ENCODE measurements at regions not wholly inside any gene's neighbourhood (a gene's known extent, or its start where the extent isn't known, plus 50 kb on each side); places are given as distances from the start of the nearest gene placed in this dataset.
A peak's percentile ranks its signal among the peaks of the same experiment; 100 is the strongest.

GRCh38 chr2:222993920-222994650 lies 57.9 kb upstream of the KCNE4 start:
- DNase-seq (ENCODE audit: low spot score) = peak; percentile 60

DNA sequence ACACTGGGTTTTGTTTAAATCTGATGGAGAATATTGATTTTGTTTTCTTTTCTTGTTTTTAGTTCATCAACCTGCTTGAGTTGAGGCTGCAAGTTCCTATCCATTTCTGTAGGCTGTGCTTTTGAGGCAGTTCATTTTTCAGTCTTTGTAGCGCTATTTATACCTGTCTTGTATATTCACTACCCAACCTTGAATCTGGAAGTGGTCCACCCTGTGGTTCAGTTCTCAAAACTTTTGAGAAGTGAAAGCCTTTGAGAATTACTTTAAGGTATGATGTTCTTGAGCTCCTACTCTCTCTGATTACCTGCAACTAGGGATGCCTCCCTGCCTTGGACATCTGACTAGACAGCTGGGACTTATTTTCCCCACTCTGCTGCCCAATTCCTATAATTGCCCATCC lies 53.5 kb upstream of the KCNE4 start:
- no peak for DNase-seq (ENCODE audit: low spot score)

DNA sequence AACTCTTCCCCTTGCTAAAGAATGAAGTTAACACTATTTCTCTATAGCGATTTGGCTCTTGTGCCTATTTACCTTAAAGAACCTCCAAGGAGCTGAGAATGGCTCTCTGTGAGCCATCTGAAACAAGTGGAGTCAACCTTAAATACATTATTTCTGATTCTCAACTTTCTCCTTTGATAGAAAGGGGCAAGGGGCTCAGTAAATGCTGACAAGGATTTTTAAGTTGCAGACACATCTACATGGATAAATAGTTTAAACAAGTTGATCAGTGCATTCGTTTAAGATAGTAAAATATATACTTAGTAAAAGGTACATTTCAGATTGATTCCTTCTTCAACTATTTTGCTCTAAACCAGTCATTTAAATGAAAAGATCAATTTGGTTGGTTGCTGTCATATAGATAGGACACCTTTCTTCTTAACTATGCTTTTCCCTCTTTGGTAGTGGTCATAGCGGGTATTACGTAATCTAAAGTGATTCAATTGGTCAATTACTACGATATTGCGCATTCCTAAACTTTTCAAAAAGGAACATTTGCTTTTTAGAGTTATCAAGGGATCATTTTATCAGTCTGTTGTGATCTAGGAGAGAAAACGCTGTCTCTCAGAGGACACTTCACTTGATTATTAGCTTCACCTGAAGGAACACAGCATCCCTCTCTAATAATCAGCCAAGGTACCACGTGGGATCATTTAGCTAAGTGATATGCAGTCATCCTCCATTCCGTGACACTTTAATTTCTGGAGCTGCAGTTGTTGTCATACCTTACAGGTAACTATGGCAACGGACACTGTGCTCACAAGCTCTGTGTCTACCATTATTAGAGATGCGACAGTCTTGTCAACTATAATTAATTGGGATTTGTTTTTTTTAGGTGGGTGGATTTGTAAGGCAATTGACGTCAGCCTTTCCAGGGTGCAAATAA lies 50.9 kb upstream of the KCNE4 start:
- no peak for DNase-seq (ENCODE audit: low spot score)

DNA sequence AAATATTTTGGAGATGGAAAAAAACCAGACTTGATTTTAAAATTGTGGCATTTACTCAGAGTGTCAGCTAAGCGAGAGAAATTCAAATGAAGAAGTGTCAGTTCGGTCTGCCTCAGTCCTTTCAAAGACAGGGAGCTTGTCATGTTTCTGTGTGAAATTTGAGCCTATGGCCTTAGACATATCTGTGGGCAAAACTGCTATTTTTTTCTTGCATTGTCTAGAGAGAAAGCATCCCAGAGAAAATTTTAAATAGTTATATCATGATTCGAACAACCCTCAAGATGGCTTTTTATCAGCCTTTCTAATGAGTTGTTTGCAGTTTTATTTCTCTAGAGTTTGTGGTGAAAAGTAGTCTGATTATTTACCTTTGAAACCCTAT lies 50.2 kb upstream of the KCNE4 start:
- no peak for DNase-seq (ENCODE audit: low spot score)

Measured in hepatic stellate cell (primary cell).